Esophagus squamous epithelium (tissue), 4 donors: ENCODE measurements at regions not wholly inside any gene's neighbourhood (a gene's known extent, or its start where the extent isn't known, plus 50 kb on each side); places are given as distances from the start of the nearest gene placed in this dataset.

Source experiments
- CTCF ChIP-seq, 6 experiments: fragments of 450-650 bp in 4 of 6; fragments of 200-600 bp in 2 of 6; sonication (generic) in 2 of 6; IDR thresholded peaks; one replicate each; pipeline ENCODE4 v1.5.1; 2016 to 2019; ENCODE audit warnings: antibody characterized with exemption in 6 of 6, mild to moderate bottlenecking in 4 of 6, moderate library complexity in 4 of 6
- POLR2A ChIP-seq, 4 donors: fragments of 450-650 bp; IDR thresholded peaks; one replicate each; pipeline ENCODE4 v1.6.1; 2017; ENCODE audit warnings: antibody characterized with exemption in 4 of 4, mild to moderate bottlenecking in 4 of 4, moderate library complexity in 3 of 4

GRCh38 chr7:118078015-118078414, 105.9 kb upstream of the LSM8 start:
- TF ChIP-seq POLR2A (IDR thresholded peaks at IDR 0.05) (no peak), CTCF (IDR thresholded peaks at IDR 0.05) (no peak)
